Stimulated activated CD4-positive, alpha-beta T cell treated with anti-CD3 and anti-CD28 coated beads, Interleukin-4, amount 100 ng/mL, for 4 hours (primary cell): ENCODE measurements at regions not wholly inside any gene's neighbourhood (a gene's known extent, or its start where the extent isn't known, plus 50 kb on each side); places are given as distances from the start of the nearest gene placed in this dataset.

Source experiments
- DNase-seq, 2 experiments: peaks; one replicate each; pipeline ENCODE4 v3.0.0-alpha.2; 2020

GRCh38 chr5:74372051-74372450 lies 268.5 kb downstream of the ENC1 start:
- no peak for DNase-seq

GRCh38 chr5:74371621-74372020 lies 268.9 kb downstream of the ENC1 start:
- DNase-seq: no peak

- DNase-seq: no peak
These were observed 270.4 kb downstream of the ENC1 start for GRCh38 chr5:74370168-74370567.

- no peak for DNase-seq
These were observed 271.4 kb downstream of the ENC1 start for GRCh38 chr5:74369173-74369572.

- DNase-seq: no peak
These were observed 272.6 kb downstream of the ENC1 start for GRCh38 chr5:74367934-74368333.

GRCh38 chr5:74367241-74367733 lies 273.2 kb downstream of the ENC1 start:
- DNase-seq: no peak

- DNase-seq: no peak
These were observed 274.8 kb downstream of the ENC1 start for GRCh38 chr5:74365723-74366122.

- DNase-seq: no peak
These were observed 276.0 kb downstream of the ENC1 start for GRCh38 chr5:74364507-74364906.

GRCh38 chr5:74363603-74364205 lies 276.8 kb downstream of the ENC1 start:
- no peak for DNase-seq

GRCh38 chr5:74361406-74362358 lies 278.8 kb downstream of the ENC1 start:
- DNase-seq: no peak

GRCh38 chr5:74360535-74361210 lies 279.9 kb downstream of the ENC1 start:
- no peak for DNase-seq

- DNase-seq: no peak
These were observed 282.7 kb downstream of the ENC1 start for GRCh38 chr5:74357827-74358226.

- no peak for DNase-seq
These were observed 284.4 kb downstream of the ENC1 start for GRCh38 chr5:74356009-74356695.

- no peak for DNase-seq
These were observed 285.3 kb downstream of the ENC1 start for GRCh38 chr5:74355041-74355824.

- DNase-seq: no peak
These were observed 288.3 kb downstream of the ENC1 start for GRCh38 chr5:74352256-74352655.

- DNase-seq: no peak
These were observed 297.4 kb downstream of the ENC1 start for GRCh38 chr5:74342948-74343682.

- DNase-seq: no peak
These were observed 298.3 kb downstream of the ENC1 start for GRCh38 chr5:74342182-74342581.

GRCh38 chr5:74341221-74341620 lies 299.3 kb downstream of the ENC1 start:
- no peak for DNase-seq

- DNase-seq: no peak
These were observed 300.1 kb downstream of the ENC1 start for GRCh38 chr5:74340476-74340875.

GRCh38 chr5:74337984-74338310 lies 302.6 kb downstream of the ENC1 start:
- no peak for DNase-seq

- no peak for DNase-seq
These were observed 303.1 kb downstream of the ENC1 start for GRCh38 chr5:74337254-74337983.
